Ovary (tissue), 7 donors: ENCODE measurements at regions not wholly inside any gene's neighbourhood (a gene's known extent, or its start where the extent isn't known, plus 50 kb on each side); places are given as distances from the start of the nearest gene placed in this dataset.

Source experiments
- DNase-seq, 5 donors: peaks; one replicate each; pipeline ENCODE4 v3.0.0-alpha.2; 2019 to 2020
- H3K27ac ChIP-seq, 2 donors: fragments of 200-600 bp; one replicate each; pipeline versions ENCODE4 v1.5.1 to v1.8.0; 2019 to 2022
- H3K27me3 ChIP-seq: fragments of 200-600 bp; one replicate; pipeline ENCODE4 v1.8.0; 2022
- H3K36me3 ChIP-seq: fragments of 200-600 bp; sonication (generic); one replicate; pipeline ENCODE4 v1.5.1; 2019
- H3K4me1 ChIP-seq: one replicate; pipeline ENCODE4 v1.8.1; 2013; ENCODE audit warnings: mild to moderate bottlenecking, moderate library complexity; ENCODE audit not compliant: insufficient read depth
- H3K4me3 ChIP-seq: fragments of 200-600 bp; sonication (generic); one replicate; pipeline ENCODE4 v1.5.1; 2017
- H3K9me3 ChIP-seq, 2 donors: fragments of 200-600 bp in 1 of 2; sonication (generic) in 1 of 2; one replicate each; pipeline versions ENCODE4 v1.5.1 to v1.8.1; 2013 to 2019; ENCODE audit warnings: mild to moderate bottlenecking in 1 of 2, moderate library complexity in 1 of 2
- EP300 ChIP-seq: sonication (generic); formaldehyde crosslinking; IDR thresholded peaks from one replicate; pipeline ENCODE4 v1.6.1; 2017; ENCODE audit warnings: antibody characterized with exemption
- POLR2A ChIP-seq: fragments of 450-650 bp; IDR thresholded peaks from one replicate; pipeline ENCODE4 v1.6.1; 2017; ENCODE audit warnings: antibody characterized with exemption, mild to moderate bottlenecking, moderate library complexity
- WGBS, 3 donors: extraction: QIAGEN DNeasy Blood & Tissue Kit in 1 of 3; methylation state at CpG; one replicate each; pipeline versions ENCODE4 v1.1.5 to v1.1.7; 2013 to 2017; 5-methylcytosine and 5-hydroxymethylcytosine counted together
- intact Hi-C, 4 donors: fragments of 100-400 bp; cut with DNase I; formaldehyde crosslinking; loops; one replicate each; pipeline versions ENCODE4 v1.11.0 to v1.15.1; 2022 to 2023
- TF ChIP-seq, protein P1 (sequence below), 3 donors: fragments of 450-650 bp in 2 of 3; fragments of 200-600 bp in 1 of 3; IDR thresholded peaks; one replicate each; pipeline versions ENCODE4 v1.5.1 to v1.8.0; 2016 to 2022; ENCODE audit warnings: antibody characterized with exemption in 3 of 3, mild to moderate bottlenecking in 1 of 3
- donor health status: DM: no; HTN: no; CAD: no; lungs with moderate emphysema.
- donor health status: DM: no; HTN: no; CAD: no.
- donor health status: Bipolar disorder and iron deficiency.
- donor health status: DM: no; HTN: no; CAD: no.
- donor health status: DM: yes; HTN: yes; CAD: no.

DNA sequence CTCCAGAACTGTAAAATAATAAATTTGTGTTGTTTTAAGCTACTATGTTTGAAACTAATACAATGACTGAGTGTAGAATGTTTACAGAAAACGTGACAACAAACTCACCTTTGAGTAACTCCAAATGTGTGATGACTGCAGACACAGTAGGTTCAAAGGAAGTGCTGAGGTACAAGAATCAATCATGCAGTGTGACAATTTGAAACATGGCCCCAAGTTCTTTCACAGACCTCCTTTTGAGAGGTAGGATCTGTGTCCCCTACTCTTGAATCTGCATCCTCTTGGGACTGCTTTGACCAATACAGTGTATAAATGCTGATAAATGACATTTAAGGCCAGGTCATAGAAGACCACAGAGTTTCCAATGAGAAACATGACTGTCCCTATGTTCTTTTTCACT, 667.7 kb upstream of the DIPK2B start:
- WGBS, 3 donors = 28 to 38% (median 32%) methylated on average over 1 of the region's 1 CpG
- Histone ChIP-seq H3K9me3 (no peaks in the 10 kb centered on the region), H3K4me1 (no peaks in the 10 kb centered on the region), H3K27ac (no peak overlapping the region), H3K27me3 (no peaks in the 10 kb centered on the region), H3K36me3 (no peaks in the 10 kb centered on the region), H3K4me3 (no peak overlapping the region)
- intact Hi-C loops = no loop called here
- TF ChIP-seq POLR2A (no peak), EP300 (no peak)
- TF ChIP-seq, protein P1, sequence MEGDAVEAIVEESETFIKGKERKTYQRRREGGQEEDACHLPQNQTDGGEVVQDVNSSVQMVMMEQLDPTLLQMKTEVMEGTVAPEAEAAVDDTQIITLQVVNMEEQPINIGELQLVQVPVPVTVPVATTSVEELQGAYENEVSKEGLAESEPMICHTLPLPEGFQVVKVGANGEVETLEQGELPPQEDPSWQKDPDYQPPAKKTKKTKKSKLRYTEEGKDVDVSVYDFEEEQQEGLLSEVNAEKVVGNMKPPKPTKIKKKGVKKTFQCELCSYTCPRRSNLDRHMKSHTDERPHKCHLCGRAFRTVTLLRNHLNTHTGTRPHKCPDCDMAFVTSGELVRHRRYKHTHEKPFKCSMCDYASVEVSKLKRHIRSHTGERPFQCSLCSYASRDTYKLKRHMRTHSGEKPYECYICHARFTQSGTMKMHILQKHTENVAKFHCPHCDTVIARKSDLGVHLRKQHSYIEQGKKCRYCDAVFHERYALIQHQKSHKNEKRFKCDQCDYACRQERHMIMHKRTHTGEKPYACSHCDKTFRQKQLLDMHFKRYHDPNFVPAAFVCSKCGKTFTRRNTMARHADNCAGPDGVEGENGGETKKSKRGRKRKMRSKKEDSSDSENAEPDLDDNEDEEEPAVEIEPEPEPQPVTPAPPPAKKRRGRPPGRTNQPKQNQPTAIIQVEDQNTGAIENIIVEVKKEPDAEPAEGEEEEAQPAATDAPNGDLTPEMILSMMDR (IDR thresholded peaks at IDR 0.05) = no peak
- no peak for DNase-seq

DNA sequence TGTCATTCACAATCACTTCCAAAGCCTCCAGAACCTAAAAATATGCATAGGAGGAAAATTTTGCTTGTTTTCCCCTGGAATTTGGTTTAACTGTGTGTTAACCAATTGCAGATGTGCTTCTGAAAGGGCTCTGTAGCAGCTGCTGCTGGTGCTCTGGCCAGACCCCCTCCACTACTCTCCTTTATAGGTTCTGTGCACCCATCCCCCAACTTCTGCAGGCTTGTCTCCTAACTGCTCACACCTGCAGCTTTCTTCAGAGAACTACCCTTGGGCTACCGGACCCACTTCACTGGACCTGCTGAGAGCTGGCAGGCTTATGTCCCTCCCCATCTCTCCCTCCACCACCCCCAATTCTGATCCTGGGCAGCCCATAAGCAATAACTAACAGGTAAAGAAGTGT, 662.1 kb upstream of the DIPK2B start:
- WGBS, 3 donors = 38 to 59% (median 50%) methylated on average over 1 of the region's 1 CpG

DNA sequence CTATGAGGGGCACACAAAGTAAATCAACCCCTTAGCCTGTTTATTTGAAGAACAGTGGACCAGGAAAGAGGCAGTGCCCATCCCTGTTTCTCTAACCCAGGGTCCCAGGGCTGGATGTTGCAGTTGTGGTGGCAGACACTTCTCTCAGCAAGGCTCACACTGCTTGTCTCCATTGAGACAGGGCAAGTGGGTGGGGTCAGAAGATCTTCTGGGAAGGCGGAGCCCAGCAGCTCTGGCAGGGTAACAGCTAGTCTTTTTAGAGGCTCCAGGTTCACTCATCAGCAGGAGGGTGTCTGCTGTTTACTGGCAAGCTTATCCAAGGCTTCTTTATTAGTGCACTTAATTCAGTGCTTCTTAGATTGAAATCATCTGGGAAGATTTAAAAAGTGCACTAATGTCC, 659.8 kb upstream of the DIPK2B start:
- H3K4me3 ChIP-seq = no peak overlapping the region
- H3K27me3 ChIP-seq = no peaks in the 10 kb centered on the region
- no peaks in the 10 kb centered on the region for H3K4me1 ChIP-seq
- H3K9me3 ChIP-seq = no peaks in the 10 kb centered on the region
- no peaks in the 10 kb centered on the region for H3K36me3 ChIP-seq
- no peak for TF ChIP-seq EP300
- no peak for TF ChIP-seq POLR2A
- TF ChIP-seq, protein P1 (IDR thresholded peaks at IDR 0.05) = no peak
- H3K27ac ChIP-seq = no peak overlapping the region
- intact Hi-C loops = no loop called here
- WGBS, 3 donors = 44 to 71% (median 68%) methylated on average over 1 of the region's 1 CpG
- no peak for DNase-seq

More for the DNA sequence above, 662.1 kb upstream of the DIPK2B start:
- Histone ChIP-seq H3K4me1 (no peaks in the 10 kb centered on the region), H3K4me3 (no peak overlapping the region), H3K9me3 (no peaks in the 10 kb centered on the region), H3K36me3 (no peaks in the 10 kb centered on the region), H3K27ac (no peak overlapping the region), H3K27me3 (no peaks in the 10 kb centered on the region)
- no peak for DNase-seq
- intact Hi-C loops = no loop called here
- no peak for TF ChIP-seq POLR2A
- TF ChIP-seq EP300 = no peak
- TF ChIP-seq, protein P1 (IDR thresholded peaks at IDR 0.05) = no peak

DNA sequence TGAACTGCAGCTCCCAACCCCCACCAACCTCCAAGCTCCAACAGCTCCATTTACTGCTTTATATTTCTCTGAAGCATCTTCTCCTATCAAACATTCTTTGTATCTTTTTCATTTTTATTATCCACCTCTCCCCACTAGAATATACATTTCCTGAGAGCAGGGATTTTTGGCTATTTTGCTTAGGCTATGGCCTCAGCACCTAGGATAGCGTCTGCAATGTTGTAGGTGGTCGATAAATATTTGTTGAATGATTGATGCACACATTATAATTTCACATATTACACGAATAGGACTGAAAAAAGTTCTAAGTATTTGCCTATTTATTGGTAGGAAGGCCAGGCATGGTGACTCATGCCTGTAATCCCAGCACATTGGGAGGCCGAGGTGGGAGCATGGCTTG, 658.7 kb upstream of the DIPK2B start:
- Histone ChIP-seq H3K4me1 (no peaks in the 10 kb centered on the region), H3K36me3 (no peaks in the 10 kb centered on the region), H3K27ac (no peak overlapping the region), H3K27me3 (no peaks in the 10 kb centered on the region), H3K4me3 (no peak overlapping the region), H3K9me3 (no peaks in the 10 kb centered on the region)
- 56 to 65% (median 65%) methylated on average over 4 of the region's 4 CpGs for WGBS, 3 donors
- intact Hi-C loops = no loop called here
- no peak for TF ChIP-seq EP300
- TF ChIP-seq POLR2A = no peak
- TF ChIP-seq, protein P1 (IDR thresholded peaks at IDR 0.05) = no peak
- no peak for DNase-seq

DNA sequence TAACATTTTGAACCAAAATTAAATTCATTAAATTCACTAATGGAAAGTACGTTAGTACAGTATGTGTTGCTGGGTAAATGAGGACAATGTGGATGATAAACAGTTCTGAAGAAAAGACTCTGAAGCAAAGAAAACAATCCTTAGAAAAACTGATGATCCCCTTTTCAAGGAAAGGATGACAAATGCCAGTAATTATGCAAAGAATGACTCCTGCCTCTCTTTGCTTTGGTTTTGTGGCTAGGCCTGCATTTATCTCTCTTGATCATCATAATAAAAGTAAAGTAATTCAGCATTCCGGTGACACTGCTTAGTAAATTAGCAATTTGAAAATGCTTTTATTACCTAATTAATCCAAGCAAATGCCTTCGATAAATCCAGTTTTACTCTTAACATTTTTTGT, 652.2 kb upstream of the DIPK2B start:
- Histone ChIP-seq H3K27me3 (no peaks in the 10 kb centered on the region), H3K36me3 (no peaks in the 10 kb centered on the region), H3K4me3 (no peak overlapping the region), H3K27ac (no peak overlapping the region), H3K9me3 (no peaks in the 10 kb centered on the region), H3K4me1 (no peaks in the 10 kb centered on the region)
- 62 to 74% (median 74%) methylated on average over 3 of the region's 3 CpGs for WGBS, 3 donors
- DNase-seq = no peak
- intact Hi-C loops = no loop called here
- TF ChIP-seq, protein P1 (IDR thresholded peaks at IDR 0.05) = no peak
- TF ChIP-seq POLR2A (no peak), EP300 (no peak)
